HG03460 (cell line): ENCODE measurements at regions not wholly inside any gene's neighbourhood (a gene's known extent, or its start where the extent isn't known, plus 50 kb on each side); places are given as distances from the start of the nearest gene placed in this dataset.

Source experiments
- ATAC-seq: cut with Tn5 transposase; IDR thresholded peaks from one replicate; pipeline ENCODE4 v1.9.1; 2021; ENCODE audit not compliant: unreplicated experiment

DNA sequence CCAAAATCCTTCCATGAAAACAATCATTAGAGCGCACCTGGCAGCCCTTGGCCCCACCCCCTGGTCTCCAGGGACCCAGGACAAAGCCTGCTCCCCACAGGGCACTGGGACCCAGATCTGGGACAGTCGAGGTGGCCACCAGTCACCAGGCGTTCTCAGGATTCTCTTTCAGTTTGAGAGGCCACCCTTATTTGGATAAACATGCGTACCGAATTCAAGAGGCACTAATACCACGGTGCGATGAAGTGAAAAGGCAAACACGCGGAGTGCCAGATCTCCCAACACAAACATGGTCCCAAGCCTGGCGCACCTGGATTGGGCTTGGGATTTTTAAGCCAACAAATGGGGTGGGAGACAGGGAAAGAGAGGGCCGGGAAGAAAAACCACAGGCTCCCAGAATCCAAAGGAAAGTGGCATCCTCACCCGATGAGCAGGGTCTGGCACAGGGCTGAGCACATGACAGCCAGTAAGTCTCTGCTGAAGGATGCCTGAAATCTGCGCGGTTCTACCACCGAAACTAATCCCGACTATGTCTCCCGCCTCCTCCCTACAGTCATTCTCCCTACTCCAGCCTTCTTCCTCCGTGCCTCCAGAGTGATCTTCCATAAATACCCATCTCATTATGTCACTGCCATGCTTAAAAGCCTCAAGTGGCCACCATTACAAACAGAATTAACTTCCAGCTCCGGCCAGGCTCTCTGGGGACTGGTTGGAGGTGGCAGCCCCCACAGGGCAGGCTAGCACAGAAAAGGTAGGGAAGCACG is 60.9 kb upstream of the KLHL29 start:
- ATAC-seq, result no peak

DNA sequence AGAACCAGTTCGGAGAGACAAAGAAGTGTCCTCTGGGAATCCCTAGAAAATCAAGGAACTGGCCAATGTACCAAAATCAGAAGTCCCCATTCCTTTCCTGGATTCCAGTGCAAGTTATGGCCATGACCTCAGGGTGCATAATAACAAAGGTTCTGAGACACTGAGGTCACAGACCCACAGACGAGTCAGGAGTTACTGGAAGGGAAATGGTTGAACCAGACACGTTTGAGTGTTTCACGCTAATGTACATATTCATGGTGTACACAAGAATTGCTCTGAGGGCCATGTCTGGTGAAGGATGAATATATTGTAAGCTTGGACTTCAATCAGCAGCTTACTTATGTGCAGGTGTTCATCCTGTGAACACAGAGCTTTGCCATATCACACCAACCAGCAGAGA is 58.6 kb upstream of the KLHL29 start:
- no peak for ATAC-seq

DNA sequence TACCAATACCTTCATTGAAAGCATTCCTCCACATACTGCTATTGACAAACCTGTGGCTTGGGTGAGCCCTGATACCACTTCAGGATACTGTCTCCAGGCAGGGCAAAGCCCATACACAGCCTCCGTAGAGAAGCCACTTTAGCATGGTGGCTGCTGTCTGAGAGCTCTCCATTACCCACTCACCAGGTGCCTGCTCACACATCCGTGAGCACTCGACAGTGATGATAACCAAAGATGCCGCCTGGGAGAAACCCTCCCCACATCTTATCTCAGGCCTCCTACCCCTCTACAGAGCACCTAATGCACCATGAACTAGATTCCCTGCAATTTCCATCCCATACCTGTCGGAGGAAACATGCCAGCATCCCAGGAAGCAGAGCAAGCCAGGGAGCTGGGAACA is 57.6 kb upstream of the KLHL29 start:
- ATAC-seq, result no peak

DNA sequence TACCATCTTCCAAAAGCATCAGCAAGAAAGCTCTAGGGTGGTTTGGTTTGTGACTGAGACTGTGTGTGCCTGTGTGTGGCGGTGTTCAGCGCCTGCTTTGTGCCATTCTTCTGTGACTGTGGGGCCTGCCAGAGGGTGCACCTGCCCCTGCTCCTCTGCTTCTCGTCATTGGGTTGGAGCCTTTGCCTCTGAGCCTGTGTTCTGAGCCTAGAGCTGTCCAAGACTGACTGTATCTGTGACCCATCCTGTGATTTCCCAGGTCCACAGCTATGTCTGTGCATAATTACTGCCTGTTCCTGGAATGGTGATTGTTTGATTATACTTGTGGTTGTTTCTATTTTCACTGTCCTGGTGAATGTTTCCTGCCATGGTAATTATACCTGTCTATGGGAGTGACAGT is 57.1 kb upstream of the KLHL29 start:
- ATAC-seq, result no peak

DNA sequence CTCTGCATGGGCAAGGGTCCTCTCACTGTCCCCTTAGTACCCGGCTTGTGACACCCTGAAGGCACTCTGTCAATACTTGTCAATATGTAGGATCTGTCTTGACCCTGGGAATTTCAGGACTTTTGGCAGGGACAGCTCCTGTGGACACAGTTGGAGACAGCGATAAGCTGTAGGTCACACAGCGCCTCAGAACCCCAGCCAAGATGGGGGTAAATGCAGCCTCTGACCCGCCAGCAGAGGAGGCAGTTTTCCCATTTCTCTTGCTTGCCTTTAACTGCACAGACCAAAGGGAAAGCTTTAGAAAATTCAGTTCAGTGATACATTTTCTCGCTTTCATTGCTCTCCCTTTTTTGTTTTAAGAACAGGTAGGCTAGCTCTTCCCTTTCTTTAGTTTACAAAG is 54.8 kb upstream of the KLHL29 start:
- ATAC-seq, result no peak
